RPMI8226 (cell line): ENCODE measurements at regions not wholly inside any gene's neighbourhood (a gene's known extent, or its start where the extent isn't known, plus 50 kb on each side); places are given as distances from the start of the nearest gene placed in this dataset.
A peak's percentile ranks its signal among the peaks of the same experiment; 100 is the strongest.
"Not testable (repeated sequence)": the region's sequence is repeated elsewhere in the genome, so short reads cannot be mapped to it uniquely, and the experiment has no call there.

Source experiments
- DNase-seq: peaks from one replicate; pipeline ENCODE4 v3.0.0-alpha.2; 2015

DNA sequence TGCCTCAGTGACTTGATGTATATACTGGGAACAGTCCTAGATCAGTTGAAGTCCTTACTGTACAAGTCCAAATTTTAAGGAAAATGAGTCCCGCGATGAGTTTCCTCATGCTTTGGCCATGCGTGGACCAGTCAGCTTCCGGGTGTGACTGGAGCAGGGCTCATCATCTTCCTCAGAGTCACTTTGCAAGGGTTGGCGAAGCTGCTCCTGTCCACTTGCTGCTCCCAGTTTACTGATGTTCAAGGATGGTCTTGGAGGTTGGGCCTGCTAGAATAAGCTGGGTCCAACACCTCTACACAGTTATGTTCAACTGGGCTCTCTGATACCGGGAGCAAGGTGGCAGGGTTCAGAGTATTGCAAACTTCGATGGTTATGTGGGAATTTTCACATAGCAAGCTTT lies 66.2 kb upstream of the PRMT8 start:
- not testable (repeated sequence) for DNase-seq

DNA sequence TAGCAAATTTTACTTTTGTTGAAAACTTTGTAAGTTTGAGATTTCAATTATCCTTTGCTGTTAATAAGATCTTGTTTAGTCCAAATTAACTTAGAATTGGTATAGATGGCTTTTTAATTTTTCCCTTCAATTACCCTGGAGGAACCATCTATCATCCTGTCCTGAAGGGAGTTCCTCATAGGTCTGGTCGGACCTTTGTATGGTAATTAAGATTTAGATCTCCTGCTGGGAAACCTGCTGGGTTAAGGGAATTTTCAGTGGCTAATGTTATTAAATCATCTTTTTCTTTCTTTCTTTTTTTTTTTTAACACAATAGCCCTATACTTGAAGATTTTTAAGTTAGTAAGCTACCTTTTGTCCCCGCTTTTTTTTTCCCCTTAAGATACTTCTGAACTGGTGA lies 63.0 kb upstream of the PRMT8 start:
- no peak for DNase-seq

DNA sequence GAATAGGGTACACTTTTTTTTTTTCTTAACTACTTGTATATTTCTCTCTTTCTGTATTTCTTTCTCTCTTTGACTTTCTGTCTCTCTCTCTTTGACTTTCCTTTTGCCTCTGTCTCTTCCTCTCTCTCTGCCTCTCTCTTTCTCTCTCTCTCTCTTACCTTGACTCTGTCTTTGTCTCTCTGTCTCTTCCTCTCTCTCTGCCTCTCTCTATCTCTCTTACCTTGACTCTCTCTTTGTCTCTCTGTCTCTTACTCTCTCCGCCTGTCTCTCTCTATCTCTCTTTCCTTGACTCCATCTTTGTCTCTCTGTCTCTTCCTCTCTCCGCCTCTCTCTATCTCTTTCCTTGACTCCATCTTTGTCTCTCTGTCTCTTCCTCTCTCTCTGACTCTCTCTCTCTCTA lies 62.4 kb upstream of the PRMT8 start:
- no peak for DNase-seq

DNA sequence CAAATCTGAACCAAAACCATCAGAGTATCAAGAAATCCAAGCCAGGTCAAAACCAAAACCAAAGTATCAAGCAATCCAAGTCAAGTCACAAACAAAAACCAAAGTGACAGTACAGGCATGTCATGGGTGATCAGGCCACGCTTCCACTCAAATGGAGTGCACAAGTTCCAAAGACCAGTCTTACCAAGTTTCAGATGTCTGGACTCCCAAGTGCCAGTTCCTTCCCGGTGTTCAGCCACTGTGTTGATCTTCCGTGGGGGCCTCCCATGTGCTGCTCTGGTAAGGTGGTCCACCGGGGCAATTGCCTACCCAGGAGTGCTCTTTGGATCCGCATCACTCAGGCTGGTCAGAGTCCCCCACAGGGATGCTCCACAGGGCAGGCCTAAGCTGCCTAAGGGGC lies 61.5 kb upstream of the PRMT8 start:
- not testable (repeated sequence) for DNase-seq

DNA sequence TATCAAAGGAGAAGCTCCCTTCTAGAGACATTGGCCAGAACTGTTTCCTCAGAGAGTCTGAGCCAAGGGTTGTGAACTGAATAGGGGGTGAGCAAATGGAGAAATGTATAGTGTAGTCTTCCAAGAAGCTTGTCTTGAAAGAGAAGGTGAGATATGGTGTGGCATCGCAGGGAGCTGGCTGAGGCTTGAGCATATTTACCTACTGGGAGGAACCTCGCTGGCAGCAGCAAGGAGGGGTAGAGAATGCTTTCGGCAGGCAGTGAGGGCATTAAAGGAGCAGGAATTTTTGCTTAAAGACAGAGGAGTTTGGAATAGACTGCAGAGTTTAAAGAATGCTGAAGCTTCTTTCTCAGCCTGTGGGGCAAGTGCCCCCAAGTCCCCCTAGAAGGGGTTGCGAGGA lies 59.3 kb upstream of the PRMT8 start:
- no peak for DNase-seq

DNA sequence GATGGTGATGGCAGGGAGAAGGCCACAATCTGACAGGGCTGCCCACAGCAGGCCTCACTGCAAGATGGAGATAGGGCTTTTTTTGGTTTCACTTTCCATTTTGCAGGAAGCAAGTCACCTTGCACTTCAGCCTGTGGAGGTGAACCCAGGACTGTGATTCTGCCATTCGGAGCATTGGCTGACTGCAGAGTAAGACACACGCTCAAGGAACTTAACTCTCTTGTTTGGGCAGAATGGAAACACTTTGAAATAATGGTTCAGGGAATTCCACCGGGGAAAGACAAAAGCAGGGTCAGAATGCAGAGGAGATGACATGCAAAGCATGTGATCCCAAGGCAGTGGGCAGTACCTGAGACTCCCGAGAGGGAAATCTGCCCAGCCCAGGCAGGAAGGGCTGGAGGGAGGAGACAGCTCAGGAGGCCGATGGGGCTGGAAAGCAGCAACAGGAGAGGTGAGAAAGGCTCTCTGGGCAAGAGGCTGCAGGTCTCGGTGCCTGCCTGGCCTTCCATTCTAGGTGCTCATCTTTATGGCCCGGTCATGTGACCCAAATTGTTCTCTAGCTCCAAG lies 58.7 kb upstream of the PRMT8 start:
- peak; percentile 41 for DNase-seq

DNA sequence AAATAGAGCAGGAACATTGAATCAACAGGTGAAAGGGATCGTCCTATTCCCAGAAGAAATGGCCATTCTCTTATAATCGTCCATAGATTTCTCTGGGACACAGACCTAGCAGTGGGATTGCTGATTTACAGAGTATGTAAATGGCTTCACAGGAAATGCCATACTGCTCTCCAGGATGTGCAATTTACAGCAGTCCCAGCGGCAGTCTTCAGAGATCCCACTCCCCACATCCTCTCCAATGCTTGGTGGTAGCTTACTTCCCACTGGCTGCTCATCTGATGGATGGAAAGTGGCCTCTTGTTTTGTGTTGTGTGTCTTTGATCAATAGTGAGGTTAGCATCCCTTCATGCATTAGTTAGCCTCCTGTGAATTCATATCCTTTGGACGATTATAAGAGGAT lies 58.1 kb upstream of the PRMT8 start:
- DNase-seq: no peak

DNA sequence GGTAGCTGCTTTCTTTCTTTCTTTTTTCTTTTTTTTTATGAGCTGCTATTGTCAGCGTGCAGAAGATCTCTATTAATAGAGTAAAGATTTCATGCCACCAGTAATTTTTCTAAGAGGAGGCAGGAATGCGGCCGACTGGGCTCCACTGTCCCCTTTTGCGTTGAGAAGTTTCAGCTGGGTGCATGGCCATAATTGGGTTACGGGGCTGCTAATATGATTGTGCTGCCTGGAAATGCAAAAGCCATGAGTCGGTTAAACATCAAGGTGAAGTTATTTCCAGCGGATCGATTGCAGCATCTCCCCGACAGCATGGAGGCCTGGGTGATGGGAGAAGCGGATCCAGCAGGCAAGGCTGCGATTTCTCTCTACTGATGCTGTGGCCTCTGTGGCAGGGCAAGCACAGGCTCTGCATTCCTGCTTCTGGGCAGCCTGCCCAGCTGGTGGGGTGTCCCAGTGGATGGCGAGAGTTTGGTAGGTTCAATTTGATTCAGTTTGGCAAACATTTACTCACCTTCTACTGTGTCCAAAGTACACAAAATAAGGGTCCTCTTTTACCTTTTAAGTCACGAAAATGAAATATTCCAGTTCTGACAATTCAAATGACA lies 54.4 kb upstream of the PRMT8 start:
- no peak for DNase-seq

DNA sequence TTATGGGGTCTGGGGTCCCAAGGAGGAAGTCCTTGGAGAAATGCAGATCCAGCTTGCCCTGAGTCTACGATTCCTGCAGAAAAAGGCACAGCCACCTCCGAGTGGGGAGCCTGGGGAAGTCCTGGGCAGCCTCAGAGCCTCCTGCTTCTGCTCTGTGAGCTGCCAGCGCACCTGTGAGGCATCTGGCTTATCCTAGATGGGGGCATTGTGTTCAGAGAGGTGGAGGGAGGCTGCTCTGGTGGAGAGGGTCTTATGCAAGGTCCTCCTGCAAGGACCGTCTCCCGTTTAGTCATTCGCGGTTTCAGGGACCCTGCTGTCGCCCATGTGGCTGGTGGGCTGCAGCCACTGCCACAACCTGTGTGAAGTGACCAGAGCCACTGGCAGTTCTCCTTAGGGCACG lies 53.0 kb upstream of the PRMT8 start:
- no peak for DNase-seq

DNA sequence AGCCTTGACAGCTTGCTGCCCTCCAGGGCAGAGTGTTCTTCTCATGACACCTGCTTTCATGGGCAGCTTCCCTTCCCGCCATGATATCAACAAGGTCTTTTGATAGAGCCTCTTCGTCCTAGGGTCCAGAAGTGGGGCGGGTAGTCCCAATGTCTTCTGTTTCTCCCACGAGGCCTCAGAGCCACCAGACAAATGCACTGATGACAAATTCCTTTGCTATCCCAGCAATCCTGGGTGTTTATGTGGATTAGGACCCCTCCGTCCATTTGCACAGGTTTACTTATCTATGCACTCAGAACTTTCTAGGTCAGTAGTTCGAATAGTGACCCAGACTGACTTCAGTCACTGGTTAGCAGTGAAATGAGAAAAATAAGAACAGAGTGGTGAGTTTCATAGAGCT lies 52.6 kb upstream of the PRMT8 start:
- DNase-seq: no peak
